H1 (cell line): ENCODE measurements at regions not wholly inside any gene's neighbourhood (a gene's known extent, or its start where the extent isn't known, plus 50 kb on each side); places are given as distances from the start of the nearest gene placed in this dataset.

Experiments used
- CREB1 ChIP-seq: IDR thresholded peaks from 2 replicates; pipeline ENCODE4 v1.6.1; 2012; ENCODE audit warnings: inconsistent platforms
- CTBP2 ChIP-seq: IDR thresholded peaks from 2 replicates; pipeline ENCODE4 v1.7.0; 2011; ENCODE audit warnings: borderline replicate concordance, mild to moderate bottlenecking, moderate library complexity, mixed read lengths, low read length; ENCODE audit not compliant: insufficient read depth, insufficient read length
- EGR1 ChIP-seq: IDR thresholded peaks from 2 replicates; pipeline ENCODE4 v1.6.1; 2011; ENCODE audit warnings: low read depth, low read length, borderline replicate concordance
- EZH2 ChIP-seq: fragments of 200-600 bp; sonication (generic); IDR thresholded peaks from 2 replicates; pipeline ENCODE4 v1.7.1; 2012; ENCODE audit warnings: low read depth, mild to moderate bottlenecking, moderate library complexity, low read length, inconsistent platforms; ENCODE audit not compliant: severe bottlenecking
- GABPA ChIP-seq: IDR thresholded peaks from 2 replicates; pipeline ENCODE4 v1.6.1; 2011; ENCODE audit warnings: mild to moderate bottlenecking, low read length, moderate library complexity, borderline replicate concordance; ENCODE audit not compliant: insufficient read depth
- JUN ChIP-seq: IDR thresholded peaks from 2 replicates; pipeline ENCODE4 v1.6.1; 2011; ENCODE audit warnings: low read depth, mild to moderate bottlenecking, improper control_type of control experiment, low read length
- JUND ChIP-seq: IDR thresholded peaks from 2 replicates; pipeline ENCODE4 v1.6.1; 2011; ENCODE audit warnings: mild to moderate bottlenecking, improper control_type of control experiment, low read length
- KDM1A ChIP-seq: fragments of 200-600, 300-600 bp; sonication (generic); IDR thresholded peaks from 2 replicates; pipeline ENCODE4 v1.7.1; 2016; ENCODE audit warnings: mild to moderate bottlenecking, low read length, borderline replicate concordance
- NRF1 ChIP-seq: IDR thresholded peaks from 2 replicates; pipeline ENCODE4 v1.6.1; 2011; ENCODE audit warnings: mild to moderate bottlenecking, low read depth, low read length, improper control_type of control experiment
- POLR2AphosphoS5 ChIP-seq: IDR thresholded peaks from 2 replicates; pipeline ENCODE4 v1.6.1; 2011; ENCODE audit warnings: low read depth, low read length
- POU5F1 ChIP-seq: IDR thresholded peaks from 2 replicates; pipeline ENCODE4 v1.6.1; 2011; ENCODE audit warnings: low read depth, mild to moderate bottlenecking, low read length, moderate library complexity
- RAD21 ChIP-seq, 2 experiments: IDR thresholded peaks in 1 of 2; conservative IDR thresholded peaks in 1 of 2; 2 replicates each; pipeline ENCODE4 v1.6.1; 2011; ENCODE audit warnings: low read depth in 2 of 2, low read length in 2 of 2, improper control_type of control experiment in 1 of 2, inconsistent platforms in 1 of 2, mild to moderate bottlenecking in 1 of 2, moderate library complexity in 1 of 2
- SIN3A ChIP-seq, 2 experiments: IDR thresholded peaks in 1 of 2; conservative IDR thresholded peaks in 1 of 2; 2 replicates each; pipeline ENCODE4 v1.6.1; 2011 to 2012; ENCODE audit warnings: low read length in 2 of 2, improper control_type of control experiment in 1 of 2, low read depth in 1 of 2, mild to moderate bottlenecking in 1 of 2
- SIX5 ChIP-seq: IDR thresholded peaks from 2 replicates; pipeline ENCODE4 v1.6.1; 2011; ENCODE audit warnings: mild to moderate bottlenecking, low read depth, low read length
- SP1 ChIP-seq: IDR thresholded peaks from 2 replicates; pipeline ENCODE4 v1.6.1; 2011; ENCODE audit warnings: low read depth, low read length
- SUZ12 ChIP-seq: fragments of 200-600 bp; sonication (generic); IDR thresholded peaks from 2 replicates; pipeline ENCODE4 v1.6.1; 2012; ENCODE audit warnings: mild to moderate bottlenecking, inconsistent platforms, low read length, moderate library complexity, mixed read lengths
- TAF7 ChIP-seq: optimal IDR thresholded peaks from 2 replicates; pipeline ENCODE3; 2011; ENCODE audit warnings: low read depth, mild to moderate bottlenecking, inconsistent platforms, low read length, moderate library complexity, borderline replicate concordance
- TBP ChIP-seq: IDR thresholded peaks from 2 replicates; pipeline ENCODE4 v1.6.1; 2011; ENCODE audit warnings: low read depth, low read length, improper control_type of control experiment
- TEAD4 ChIP-seq: IDR thresholded peaks from 2 replicates; pipeline ENCODE4 v1.6.1; 2012; ENCODE audit warnings: low read depth, low read length, inconsistent platforms, mixed read lengths
- YY1 ChIP-seq: IDR thresholded peaks from 2 replicates; pipeline ENCODE4 v1.6.1; 2011; ENCODE audit warnings: low read depth, mild to moderate bottlenecking, low read length
- TF ChIP-seq, protein P1 (sequence below): IDR thresholded peaks from 2 replicates; pipeline ENCODE4 v1.6.1; 2012; ENCODE audit warnings: inconsistent platforms

GRCh38 chr14:56491299-56492285 lies 88.0 kb upstream of the TMEM260 start (continued):
- TF ChIP-seq SIN3A (conservative IDR thresholded peaks at IDR 0.05 in 1 of 2, IDR thresholded peaks at IDR 0.05 in 1 of 2; ENCODE audit: low read depth in 1 of 2, low read length in 2 of 2) (peak; percentile 76 to 86; a peak in 3 of 4 replicates), EGR1 (no peak), NRF1 (no peak), TAF7 (no peak), JUND (peak; percentile 53; the same call in 1 of the 2 replicates), JUN (no peak), TEAD4 (peak; percentile 36; the same call in 1 of the 2 replicates), EZH2 (no peak), RAD21 (IDR thresholded peaks at IDR 0.05 in 1 of 2, conservative IDR thresholded peaks at IDR 0.05 in 1 of 2; ENCODE audit: low read depth in 2 of 2, low read length in 2 of 2) (peak; percentile 87 to 89), TBP (no peak), POLR2AphosphoS5 (no peak), CTBP2 (no peak), POU5F1 (no peak), CREB1 (no peak), SUZ12 (no peak), SP1 (no peak), YY1 (peak; percentile 43; the same call in 1 of the 2 replicates), SIX5 (no peak), KDM1A (no peak), GABPA (no peak)
- TF ChIP-seq, protein P1, sequence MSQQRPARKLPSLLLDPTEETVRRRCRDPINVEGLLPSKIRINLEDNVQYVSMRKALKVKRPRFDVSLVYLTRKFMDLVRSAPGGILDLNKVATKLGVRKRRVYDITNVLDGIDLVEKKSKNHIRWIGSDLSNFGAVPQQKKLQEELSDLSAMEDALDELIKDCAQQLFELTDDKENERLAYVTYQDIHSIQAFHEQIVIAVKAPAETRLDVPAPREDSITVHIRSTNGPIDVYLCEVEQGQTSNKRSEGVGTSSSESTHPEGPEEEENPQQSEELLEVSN: no peak
